UCSD-AML1 (cell line): ENCODE measurements at regions not wholly inside any gene's neighbourhood (a gene's known extent, or its start where the extent isn't known, plus 50 kb on each side); places are given as distances from the start of the nearest gene placed in this dataset.
"Not testable (repeated sequence)": the region's sequence is repeated elsewhere in the genome, so short reads cannot be mapped to it uniquely, and the experiment has no call there.

Experiments used
- DNase-seq: peaks from one replicate; lab custom pipeline; 2025; ENCODE audit not compliant: unreplicated experiment; lab: John Stamatoyannopoulos, UW

- DNase-seq, result peak; percentile 55
Observed at GRCh38 chr16:87160701-87161337, 156.4 kb downstream of the C16orf95 start.

- DNase-seq, result not testable (repeated sequence)
Observed at GRCh38 chr16:87161410-87161809, 155.8 kb downstream of the C16orf95 start.

GRCh38 chr16:87161822-87162676, 155.1 kb downstream of the C16orf95 start:
- no peak for DNase-seq

GRCh38 chr16:87162799-87163198, 154.4 kb downstream of the C16orf95 start:
- not testable (repeated sequence) for DNase-seq

GRCh38 chr16:87163637-87164036, 153.6 kb downstream of the C16orf95 start:
- no peak for DNase-seq

GRCh38 chr16:87165151-87165550, 152.0 kb downstream of the C16orf95 start:
- DNase-seq, result no peak

GRCh38 chr16:87165885-87166284, 151.3 kb downstream of the C16orf95 start:
- no peak for DNase-seq

- no peak for DNase-seq
Observed at GRCh38 chr16:87166321-87166720, 150.9 kb downstream of the C16orf95 start.

- no peak for DNase-seq
Observed at GRCh38 chr16:87166934-87167333, 150.3 kb downstream of the C16orf95 start.

- no peak for DNase-seq
Observed at GRCh38 chr16:87169509-87169995, 147.6 kb downstream of the C16orf95 start.

GRCh38 chr16:87170310-87170709, 146.9 kb downstream of the C16orf95 start:
- no peak for DNase-seq

- DNase-seq, result no peak
Observed at GRCh38 chr16:87171723-87172122, 145.5 kb downstream of the C16orf95 start.

- no peak for DNase-seq
Observed at GRCh38 chr16:87172632-87173031, 144.6 kb downstream of the C16orf95 start.

GRCh38 chr16:87173294-87173893, 143.8 kb downstream of the C16orf95 start:
- no peak for DNase-seq

- no peak for DNase-seq
Observed at GRCh38 chr16:87174061-87174460, 143.1 kb downstream of the C16orf95 start.

GRCh38 chr16:87176735-87177134, 140.5 kb downstream of the C16orf95 start:
- no peak for DNase-seq

- no peak for DNase-seq
Observed at GRCh38 chr16:87177673-87178072, 139.5 kb downstream of the C16orf95 start.

GRCh38 chr16:87178177-87178863, 138.9 kb downstream of the C16orf95 start:
- DNase-seq, result no peak

GRCh38 chr16:87178977-87179376, 138.2 kb downstream of the C16orf95 start:
- DNase-seq, result peak; percentile 81

GRCh38 chr16:87180069-87180468, 137.1 kb downstream of the C16orf95 start:
- DNase-seq, result no peak

- no peak for DNase-seq
Observed at GRCh38 chr16:87182759-87183158, 134.4 kb downstream of the C16orf95 start.
